K562 (cell line): ENCODE measurements at regions not wholly inside any gene's neighbourhood (a gene's known extent, or its start where the extent isn't known, plus 50 kb on each side); places are given as distances from the start of the nearest gene placed in this dataset.

Experiments
- ARNT ChIP-seq, 2 experiments: fragments of 450-650 bp; IDR thresholded peaks; 2 replicates each; pipeline ENCODE4 v1.6.1; 2016; ENCODE audit warnings: mild to moderate bottlenecking in 1 of 2
- HNRNPLL ChIP-seq: fragments of 200-400 bp; formaldehyde crosslinking; IDR thresholded peaks from 2 replicates; pipeline ENCODE4 v1.6.1; 2017; ENCODE audit warnings: low read length, low read depth, mild to moderate bottlenecking; ENCODE audit not compliant: poor library complexity, severe bottlenecking
- IFI16 ChIP-seq: fragments of 250-450 bp; sonication (Bioruptor Pico); IDR thresholded peaks from 2 replicates; pipeline ENCODE4 v2.1.2; 2022; ENCODE audit warnings: mild to moderate bottlenecking, inconsistent platforms
- MCM3 ChIP-seq: fragments of 450-650 bp; IDR thresholded peaks from 2 replicates; pipeline ENCODE4 v1.6.1; 2016
- MECOM ChIP-seq: fragments of 250-450 bp; sonication (Bioruptor Pico); IDR thresholded peaks from 2 replicates; pipeline ENCODE4 v1.8.0; 2022; ENCODE audit warnings: inconsistent platforms
- NCOA2 ChIP-seq, 2 experiments: fragments of 450-650 bp; IDR thresholded peaks; 2 replicates each; pipeline ENCODE4 v1.6.1; 2018; ENCODE audit warnings: mild to moderate bottlenecking in 2 of 2, moderate library complexity in 1 of 2; ENCODE audit not compliant: partially characterized antibody in 2 of 2
- OTX1 ChIP-seq: fragments of 450-650 bp; formaldehyde crosslinking; IDR thresholded peaks from 2 replicates; pipeline ENCODE4 v1.4.0; 2022; ENCODE audit warnings: mild to moderate bottlenecking
- POLR2AphosphoS5 ChIP-seq: IDR thresholded peaks from 2 replicates; pipeline ENCODE4 v1.6.1; 2011; ENCODE audit warnings: mild to moderate bottlenecking, low read depth, low read length, moderate library complexity; ENCODE audit not compliant: control insufficient read depth, insufficient read depth
- POLR2H ChIP-seq: IDR thresholded peaks from 2 replicates; pipeline ENCODE4 v1.6.1; 2016; ENCODE audit warnings: missing genetic modification characterization, low read depth, mild to moderate bottlenecking, control low read depth, missing compliant biosample characterization, moderate library complexity
- PTRF ChIP-seq: fragments of 450-650 bp; IDR thresholded peaks from 2 replicates; pipeline ENCODE4 v1.6.1; 2016; ENCODE audit warnings: mild to moderate bottlenecking, missing genetic modification characterization, missing compliant biosample characterization
- RBBP5 ChIP-seq: fragments of 200-600 bp; sonication (generic); IDR thresholded peaks from 2 replicates; pipeline ENCODE4 v1.6.1; 2012; ENCODE audit warnings: borderline replicate concordance, mild to moderate bottlenecking, low read length, control low read depth, inconsistent platforms; ENCODE audit not compliant: insufficient read depth, poor library complexity, severe bottlenecking
- RBM14 ChIP-seq: fragments of 200-400 bp; formaldehyde crosslinking; IDR thresholded peaks from 2 replicates; pipeline ENCODE4 v1.6.1; 2018; ENCODE audit warnings: low read depth, mild to moderate bottlenecking, low read length, moderate library complexity, borderline replicate concordance; ENCODE audit not compliant: insufficient read depth
- TOE1 ChIP-seq, 2 experiments: fragments of 450-650 bp in 1 of 2; sonication (generic) in 1 of 2; formaldehyde crosslinking in 1 of 2; IDR thresholded peaks; 2 replicates each; pipeline versions ENCODE4 v1.7.1 to v1.8.0; 2016 to 2022; ENCODE audit warnings: borderline replicate concordance in 2 of 2, mild to moderate bottlenecking in 2 of 2, antibody characterized with exemption in 1 of 2, inconsistent platforms in 1 of 2, low read depth in 1 of 2, missing genetic modification reagents in 1 of 2, moderate library complexity in 1 of 2
- ZKSCAN1 ChIP-seq: fragments of 150-350 bp; IDR thresholded peaks from 2 replicates; pipeline ENCODE4 v1.6.1; 2016; ENCODE audit warnings: low read depth, low read length
- ZSCAN29 ChIP-seq: fragments of 450-650 bp; IDR thresholded peaks from 2 replicates; pipeline ENCODE4 v1.6.1; 2017
- TF ChIP-seq, protein P1 (sequence below): fragments of 450-650 bp; IDR thresholded peaks from 2 replicates; pipeline ENCODE4 v1.6.1; 2016; ENCODE audit warnings: borderline replicate concordance
- TF ChIP-seq, protein P2 (sequence below), 2 experiments: fragments of 250-450 bp in 1 of 2; fragments of 450-650 bp in 1 of 2; sonication (Bioruptor Pico) in 1 of 2; IDR thresholded peaks; 2 replicates each; pipeline versions ENCODE4 v1.6.1 to v1.8.0; 2016 to 2021; ENCODE audit warnings: mild to moderate bottlenecking in 2 of 2, moderate library complexity in 2 of 2, missing compliant biosample characterization in 1 of 2, missing genetic modification characterization in 1 of 2
- TF ChIP-seq, protein P3 (sequence below): fragments of 250-450 bp; sonication (Bioruptor Pico); IDR thresholded peaks from 2 replicates; pipeline ENCODE4 v1.8.0; 2021; ENCODE audit warnings: mild to moderate bottlenecking, moderate library complexity

DNA sequence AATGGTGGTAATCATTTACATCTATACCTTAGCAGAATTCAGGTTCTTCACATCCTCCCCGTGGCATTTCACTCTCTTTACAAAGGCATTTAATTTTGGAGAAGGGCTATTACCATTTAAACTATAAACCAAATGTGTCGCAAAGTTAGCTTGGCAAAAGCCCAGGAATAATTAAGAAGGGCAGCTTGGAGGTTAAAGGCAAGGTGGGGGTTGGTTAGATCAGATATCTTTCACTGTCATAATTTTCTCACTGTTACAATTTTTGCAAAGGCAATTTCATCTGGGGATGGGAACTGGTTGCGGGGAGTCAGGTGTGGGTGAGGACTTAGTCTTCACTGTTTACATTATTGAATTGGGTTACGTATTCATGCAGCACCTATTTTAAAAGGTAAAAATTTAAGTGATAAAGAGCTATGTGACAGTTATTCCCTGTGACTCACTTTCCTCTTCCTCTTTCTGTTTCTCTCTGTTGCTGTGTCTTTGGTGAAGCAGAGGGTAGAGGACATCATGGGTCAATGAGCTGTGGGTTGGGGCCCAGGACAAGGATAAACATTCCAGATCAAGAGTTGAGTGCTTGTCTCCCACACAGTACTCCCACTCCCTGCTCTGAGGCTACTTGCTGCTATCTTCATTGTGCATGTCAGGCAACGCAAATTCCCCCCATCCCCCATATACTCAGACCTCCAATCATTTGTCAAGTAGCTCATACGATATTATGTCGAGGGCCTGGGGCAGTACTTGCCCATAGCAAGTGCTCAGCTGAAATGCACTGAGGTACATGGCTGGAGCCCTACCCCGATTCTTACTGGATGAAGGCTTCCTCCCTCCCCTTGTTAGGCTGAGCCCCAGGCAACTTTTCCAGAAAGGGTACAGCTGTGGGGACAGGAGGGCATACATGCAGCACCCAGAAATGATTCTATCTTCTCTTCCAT lies 223.1 kb upstream of the MYLIP start (continued):
- TF ChIP-seq, protein P1, sequence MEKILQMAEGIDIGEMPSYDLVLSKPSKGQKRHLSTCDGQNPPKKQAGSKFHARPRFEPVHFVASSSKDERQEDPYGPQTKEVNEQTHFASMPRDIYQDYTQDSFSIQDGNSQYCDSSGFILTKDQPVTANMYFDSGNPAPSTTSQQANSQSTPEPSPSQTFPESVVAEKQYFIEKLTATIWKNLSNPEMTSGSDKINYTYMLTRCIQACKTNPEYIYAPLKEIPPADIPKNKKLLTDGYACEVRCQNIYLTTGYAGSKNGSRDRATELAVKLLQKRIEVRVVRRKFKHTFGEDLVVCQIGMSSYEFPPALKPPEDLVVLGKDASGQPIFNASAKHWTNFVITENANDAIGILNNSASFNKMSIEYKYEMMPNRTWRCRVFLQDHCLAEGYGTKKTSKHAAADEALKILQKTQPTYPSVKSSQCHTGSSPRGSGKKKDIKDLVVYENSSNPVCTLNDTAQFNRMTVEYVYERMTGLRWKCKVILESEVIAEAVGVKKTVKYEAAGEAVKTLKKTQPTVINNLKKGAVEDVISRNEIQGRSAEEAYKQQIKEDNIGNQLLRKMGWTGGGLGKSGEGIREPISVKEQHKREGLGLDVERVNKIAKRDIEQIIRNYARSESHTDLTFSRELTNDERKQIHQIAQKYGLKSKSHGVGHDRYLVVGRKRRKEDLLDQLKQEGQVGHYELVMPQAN, result no peak
- TF ChIP-seq TOE1 (IDR thresholded peaks at IDR 0.05; ENCODE audit: borderline replicate concordance) (peak; percentile 67; the same call in 1 of the 2 replicates), TOE1 (CRISPR knock-in tag; IDR thresholded peaks at IDR 0.05; ENCODE audit: borderline replicate concordance, low read depth) (no peak), ZSCAN29 (no peak), NCOA2 (IDR thresholded peaks at IDR 0.05; ENCODE audit: partially characterized antibody in 2 of 2) (peak in 1 of 2 experiments; percentile 87), PTRF (peak; percentile 27; the same call in 1 of the 2 replicates), MECOM (CRISPR knock-in tag) (peak; percentile 84; the same call in 1 of the 2 replicates), MCM3 (no peak), RBM14 (no peak), ZKSCAN1 (peak; percentile 79; the same call in 1 of the 2 replicates), POLR2AphosphoS5 (peak; percentile 94), OTX1 (peak; percentile 50; the same call in 1 of the 2 replicates), IFI16 (CRISPR knock-in tag) (no peak), HNRNPLL (no peak), ARNT (IDR thresholded peaks at IDR 0.05) (peak; percentile 91 to 94), POLR2H (tag) (peak; percentile 31; the same call in 1 of the 2 replicates), RBBP5 (peak; percentile 49)
- TF ChIP-seq, protein P2, sequence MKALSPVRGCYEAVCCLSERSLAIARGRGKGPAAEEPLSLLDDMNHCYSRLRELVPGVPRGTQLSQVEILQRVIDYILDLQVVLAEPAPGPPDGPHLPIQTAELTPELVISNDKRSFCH (CRISPR knock-in tag; IDR thresholded peaks at IDR 0.05), result no peak
- TF ChIP-seq, protein P2 (tag; IDR thresholded peaks at IDR 0.05), result peak; percentile 86
- TF ChIP-seq, protein P3, sequence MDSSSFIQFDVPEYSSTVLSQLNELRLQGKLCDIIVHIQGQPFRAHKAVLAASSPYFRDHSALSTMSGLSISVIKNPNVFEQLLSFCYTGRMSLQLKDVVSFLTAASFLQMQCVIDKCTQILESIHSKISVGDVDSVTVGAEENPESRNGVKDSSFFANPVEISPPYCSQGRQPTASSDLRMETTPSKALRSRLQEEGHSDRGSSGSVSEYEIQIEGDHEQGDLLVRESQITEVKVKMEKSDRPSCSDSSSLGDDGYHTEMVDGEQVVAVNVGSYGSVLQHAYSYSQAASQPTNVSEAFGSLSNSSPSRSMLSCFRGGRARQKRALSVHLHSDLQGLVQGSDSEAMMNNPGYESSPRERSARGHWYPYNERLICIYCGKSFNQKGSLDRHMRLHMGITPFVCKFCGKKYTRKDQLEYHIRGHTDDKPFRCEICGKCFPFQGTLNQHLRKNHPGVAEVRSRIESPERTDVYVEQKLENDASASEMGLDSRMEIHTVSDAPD (CRISPR knock-in tag), result no peak
